ENCODE measurements at regions not wholly inside any gene's neighbourhood (a gene's known extent, or its start where the extent isn't known, plus 50 kb on each side); places are given as distances from the start of the nearest gene placed in this dataset.

DNA sequence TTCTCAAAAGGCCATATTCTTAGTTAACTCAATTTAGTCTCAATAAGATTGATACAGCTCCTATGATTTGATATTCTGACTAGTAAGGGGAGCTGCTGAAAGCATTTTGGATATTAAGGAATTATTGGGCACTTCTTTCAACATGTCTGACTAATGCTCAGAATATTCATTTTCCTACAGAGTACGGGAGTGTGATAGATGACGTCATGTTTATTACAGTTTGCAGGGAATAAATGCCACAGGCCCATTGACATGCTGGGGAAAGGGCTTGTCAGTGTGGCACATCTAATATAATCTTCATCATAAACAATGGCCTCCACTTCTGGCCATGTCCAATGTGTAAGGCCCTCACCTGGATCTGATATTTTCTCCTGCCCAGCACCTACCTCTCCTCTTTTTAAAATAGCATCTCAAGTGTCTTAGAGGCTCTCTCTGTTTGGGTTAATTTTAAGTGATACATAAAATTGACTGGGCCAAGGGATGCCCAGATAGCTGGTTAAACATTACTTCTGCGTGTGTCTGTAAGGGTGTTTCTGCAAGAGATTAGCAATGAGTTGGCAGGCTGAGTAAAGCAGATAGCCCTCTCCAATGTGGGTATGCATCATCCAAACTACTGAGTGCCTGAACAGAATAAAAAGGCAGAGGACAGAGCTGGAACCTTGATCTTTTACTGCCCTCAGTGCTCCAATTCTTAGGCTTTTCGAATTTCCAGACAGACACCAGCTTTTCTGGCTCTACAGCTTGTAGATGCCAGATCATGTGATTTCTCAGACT lies 99.3 kb downstream of the SLC24A2 start:
- Histone ChIP-seq H4K20me1 (ENCODE audit: insufficient read depth, low read length) (no peaks in the 10 kb centered on the region), H3K4me1 (ENCODE audit: low read length) (no peaks in the 10 kb centered on the region), H3K9me3 (ENCODE audit: insufficient read depth, low read length) (no peaks in the 10 kb centered on the region; the same call in 1 of the 2 replicates)

DNA sequence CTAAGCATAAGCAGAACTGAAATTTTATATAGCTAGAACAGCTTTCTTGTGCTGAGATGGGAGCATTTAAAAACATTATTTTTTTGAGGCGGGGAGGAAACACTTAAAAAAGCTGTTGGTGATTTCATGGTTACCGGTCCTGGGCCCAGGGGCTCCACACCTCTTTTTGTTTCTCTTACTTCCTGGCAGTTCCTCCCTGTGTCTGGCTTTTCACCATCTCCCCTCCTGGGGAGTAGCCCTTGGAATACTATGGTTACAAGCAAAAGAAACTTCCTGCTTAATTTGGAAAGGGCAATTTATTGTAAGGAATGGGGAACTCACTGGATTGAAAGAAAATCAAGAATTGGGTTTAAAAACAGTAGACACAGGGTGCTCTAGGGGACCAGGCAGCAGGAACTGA lies 105.1 kb downstream of the SLC24A2 start:
- Histone ChIP-seq H2AFZ (ENCODE audit: low read depth, low read length) (no peak overlapping the region), H4K20me1 (ENCODE audit: insufficient read depth, low read length) (no peaks in the 10 kb centered on the region), H3K9me3 (ENCODE audit: insufficient read depth, low read length) (no peaks in the 10 kb centered on the region; the same call in 1 of the 2 replicates), H3K9ac (ENCODE audit: low read length) (no peak overlapping the region), H3K27ac (ENCODE audit: low read length) (no peak overlapping the region), H3K36me3 (replicated peaks; ENCODE audit: low read depth, low read length) (no peaks in the 10 kb centered on the region), H3K4me2 (ENCODE audit: low read length) (no peak overlapping the region), H3K79me2 (ENCODE audit: low read length) (no peaks in the 10 kb centered on the region), H3K27me3 (ENCODE audit: low read depth, low read length) (no peaks in the 10 kb centered on the region), H3K4me3 (ENCODE audit: low read length) (no peak overlapping the region), H3K4me1 (ENCODE audit: low read length) (no peaks in the 10 kb centered on the region)
- TF ChIP-seq EZH2phosphoT487 (IDR thresholded peaks at IDR 0.05; ENCODE audit: low read depth) (no peak), CTCF (IDR thresholded peaks at IDR 0.05; ENCODE audit: low read depth, low read length) (no peak)

More for the DNA sequence above, 99.3 kb downstream of the SLC24A2 start:
- Histone ChIP-seq H3K79me2 (ENCODE audit: low read length) (no peaks in the 10 kb centered on the region), H3K27me3 (ENCODE audit: low read depth, low read length) (no peaks in the 10 kb centered on the region), H3K9ac (ENCODE audit: low read length) (no peak overlapping the region), H2AFZ (ENCODE audit: low read depth, low read length) (no peak overlapping the region), H3K36me3 (replicated peaks; ENCODE audit: low read depth, low read length) (no peaks in the 10 kb centered on the region), H3K4me2 (ENCODE audit: low read length) (no peak overlapping the region), H3K27ac (ENCODE audit: low read length) (no peak overlapping the region), H3K4me3 (ENCODE audit: low read length) (no peak overlapping the region)
- no peak for TF ChIP-seq EZH2phosphoT487 (IDR thresholded peaks at IDR 0.05; ENCODE audit: low read depth)
- TF ChIP-seq CTCF (IDR thresholded peaks at IDR 0.05; ENCODE audit: low read depth, low read length), result no peak

- no peaks in the 10 kb centered on the region for H3K79me2 ChIP-seq (ENCODE audit: low read length)
- no peak overlapping the region for H2AFZ ChIP-seq (ENCODE audit: low read depth, low read length)
- H3K27me3 ChIP-seq (ENCODE audit: low read depth, low read length), result no peaks in the 10 kb centered on the region
- H3K4me1 ChIP-seq (ENCODE audit: low read length), result no peaks in the 10 kb centered on the region
- H3K9ac ChIP-seq (ENCODE audit: low read length), result no peak overlapping the region
- TF ChIP-seq EZH2phosphoT487 (IDR thresholded peaks at IDR 0.05; ENCODE audit: low read depth), result no peak
- no peak for TF ChIP-seq CTCF (IDR thresholded peaks at IDR 0.05; ENCODE audit: low read depth, low read length)
- H3K4me3 ChIP-seq (ENCODE audit: low read length), result no peak overlapping the region
- no peaks in the 10 kb centered on the region; the same call in 1 of the 2 replicates for H3K9me3 ChIP-seq (ENCODE audit: insufficient read depth, low read length)
- H3K4me2 ChIP-seq (ENCODE audit: low read length), result no peak overlapping the region
- H3K36me3 ChIP-seq (replicated peaks; ENCODE audit: low read depth, low read length), result no peaks in the 10 kb centered on the region
- no peak overlapping the region for H3K27ac ChIP-seq (ENCODE audit: low read length)
- H4K20me1 ChIP-seq (ENCODE audit: insufficient read depth, low read length), result no peaks in the 10 kb centered on the region
These were observed 106.4 kb downstream of the SLC24A2 start for GRCh38 chr9:19682397-19682796.

DNA sequence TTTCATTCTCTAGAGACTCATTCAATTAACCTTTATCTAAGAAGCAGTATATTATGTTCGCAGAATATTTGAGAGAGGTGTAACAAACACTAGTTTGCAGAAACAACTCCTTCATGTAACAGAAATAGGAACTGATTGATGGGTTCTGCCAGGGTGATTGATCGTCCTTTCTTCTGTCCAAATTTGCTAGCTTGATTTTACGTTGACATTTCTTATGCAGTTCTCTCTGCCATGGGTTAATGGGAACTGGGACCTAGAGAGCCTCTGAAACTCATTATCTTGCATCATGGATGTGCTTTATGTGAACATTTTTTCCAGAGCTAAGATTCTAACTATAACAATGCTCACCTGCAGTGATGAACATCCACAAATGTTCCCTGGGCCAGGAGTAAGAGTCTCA lies 107.0 kb downstream of the SLC24A2 start:
- Histone ChIP-seq H4K20me1 (ENCODE audit: insufficient read depth, low read length) (no peaks in the 10 kb centered on the region), H3K9me3 (ENCODE audit: insufficient read depth, low read length) (no peaks in the 10 kb centered on the region; the same call in 1 of the 2 replicates)
- no peak for TF ChIP-seq EZH2phosphoT487 (IDR thresholded peaks at IDR 0.05; ENCODE audit: low read depth)
- no peak for TF ChIP-seq CTCF (IDR thresholded peaks at IDR 0.05; ENCODE audit: low read depth, low read length)

More for the DNA sequence above, 107.0 kb downstream of the SLC24A2 start:
- Histone ChIP-seq H3K36me3 (replicated peaks; ENCODE audit: low read depth, low read length) (no peaks in the 10 kb centered on the region), H3K4me1 (ENCODE audit: low read length) (no peaks in the 10 kb centered on the region), H3K79me2 (ENCODE audit: low read length) (no peaks in the 10 kb centered on the region), H3K4me2 (ENCODE audit: low read length) (no peak overlapping the region), H3K27ac (ENCODE audit: low read length) (no peak overlapping the region), H3K4me3 (ENCODE audit: low read length) (no peak overlapping the region), H3K27me3 (ENCODE audit: low read depth, low read length) (no peaks in the 10 kb centered on the region), H3K9ac (ENCODE audit: low read length) (no peak overlapping the region), H2AFZ (ENCODE audit: low read depth, low read length) (no peak overlapping the region)

Measured in OCI-LY3 (cell line).